ENCODE measurements at regions not wholly inside any gene's neighbourhood (a gene's known extent, or its start where the extent isn't known, plus 50 kb on each side); places are given as distances from the start of the nearest gene placed in this dataset.
"Not testable (repeated sequence)": the region's sequence is repeated elsewhere in the genome, so short reads cannot be mapped to it uniquely, and the experiment has no call there.

- H3K9me3 ChIP-seq (ENCODE audit: control insufficient read depth in 1 of 2, insufficient read depth in 1 of 2, low read depth in 1 of 2, low read length in 2 of 2), result no peaks in the 10 kb centered on the region
- no peaks in the 10 kb centered on the region for H3K79me2 ChIP-seq (ENCODE audit: insufficient read depth, low read length)
- no peaks in the 10 kb centered on the region for H4K20me1 ChIP-seq (ENCODE audit: insufficient read depth)
- DNase-seq (ENCODE audit: low read depth, low spot score) (no peak), ATAC-seq (no peak)
- CTCF ChIA-PET, result no interaction called here
- H3K9ac ChIP-seq (ENCODE audit: low read length), result no peak overlapping the region
- RAD21 ChIA-PET (ENCODE audit: low non-redundant PET in 1 of 2, low total read pairs in 2 of 2, uncharacterized antibody in 2 of 2, unreplicated experiment in 2 of 2), result no interaction called here
- TF ChIP-seq POLR2A (IDR thresholded peaks at IDR 0.05; ENCODE audit: borderline replicate concordance, extremely low read depth, insufficient read depth, insufficient read length) (no peak), CBX3 (IDR thresholded peaks at IDR 0.05; ENCODE audit: low read depth) (no peak), REST (IDR thresholded peaks at IDR 0.05; ENCODE audit: low read depth) (no peak), RAD21 (IDR thresholded peaks at IDR 0.05; ENCODE audit: low read depth) (no peak), CEBPB (IDR thresholded peaks at IDR 0.05; ENCODE audit: low read depth) (no peak), EZH2 (IDR thresholded peaks at IDR 0.05) (no peak), TCF7L2 (IDR thresholded peaks at IDR 0.05; ENCODE audit: borderline replicate concordance, extremely low read depth, insufficient read depth, insufficient read length) (no peak), POLR2AphosphoS5 (IDR thresholded peaks at IDR 0.05; ENCODE audit: low read depth, low read length) (no peak), CTCF (IDR thresholded peaks at IDR 0.05 in 2 of 3, conservative IDR thresholded peaks at IDR 0.05 in 1 of 3; ENCODE audit: borderline replicate concordance in 1 of 3, insufficient read depth in 1 of 3, low read depth in 2 of 3, low read length in 2 of 3) (no peak)
- BruUV-seq (replicated peaks), result no TSS peak
- H3K9me2 ChIP-seq (ENCODE audit: insufficient read depth), result no peaks in the 10 kb centered on the region
- peaks cover 21% of the 10 kb centered on the region for H3K27me3 ChIP-seq (ENCODE audit: insufficient read depth, low read length)
- no peaks in the 10 kb centered on the region for H3K4me1 ChIP-seq (ENCODE audit: control insufficient read depth in 1 of 2, insufficient read depth in 2 of 2, low read length in 2 of 2)
- POLR2A ChIA-PET, result no interaction called here
- no peak overlapping the region for H3K4me2 ChIP-seq (ENCODE audit: low read length)
- no peak overlapping the region for H3K4me3 ChIP-seq (replicated peaks in 1 of 2; ENCODE audit: low read depth in 1 of 2, low read length in 2 of 2)
- H2AFZ ChIP-seq (ENCODE audit: low read depth, low read length, poor library complexity, severe bottlenecking), result no peak overlapping the region
- intact Hi-C loops (cut with micrococcal nuclease), result no loop called here
- H3K36me3 ChIP-seq (ENCODE audit: control insufficient read depth in 1 of 2, insufficient read depth in 2 of 2, low read length in 2 of 2), result no peaks in the 10 kb centered on the region
- H3K27ac ChIP-seq (ENCODE audit: low read depth, low read length), result no peak overlapping the region
These were observed 98.4 kb upstream of the RBM19 start for GRCh38 chr12:114064497-114064896.

- H3K4me2 ChIP-seq (ENCODE audit: low read length); RAD21 ChIA-PET (ENCODE audit: low non-redundant PET in 1 of 2, low total read pairs in 2 of 2, uncharacterized antibody in 2 of 2, unreplicated experiment in 2 of 2); H3K4me3 ChIP-seq (replicated peaks in 1 of 2; ENCODE audit: low read depth in 1 of 2, low read length in 2 of 2); H3K36me3 ChIP-seq (ENCODE audit: control insufficient read depth in 1 of 2, insufficient read depth in 2 of 2, low read length in 2 of 2); POLR2A ChIA-PET; intact Hi-C loops (cut with micrococcal nuclease); H3K4me1 ChIP-seq (ENCODE audit: control insufficient read depth in 1 of 2, insufficient read depth in 2 of 2, low read length in 2 of 2); BruUV-seq (replicated peaks); H3K27ac ChIP-seq (ENCODE audit: low read depth, low read length); H3K9me3 ChIP-seq (ENCODE audit: control insufficient read depth in 1 of 2, insufficient read depth in 1 of 2, low read depth in 1 of 2, low read length in 2 of 2); H3K9me2 ChIP-seq (ENCODE audit: insufficient read depth); H4K20me1 ChIP-seq (ENCODE audit: insufficient read depth); ATAC-seq; DNase-seq (ENCODE audit: low read depth, low spot score); H3K9ac ChIP-seq (ENCODE audit: low read length); H2AFZ ChIP-seq (ENCODE audit: low read depth, low read length, poor library complexity, severe bottlenecking); H3K79me2 ChIP-seq (ENCODE audit: insufficient read depth, low read length); CTCF ChIA-PET: not testable (repeated sequence)
- H3K27me3 ChIP-seq (ENCODE audit: insufficient read depth, low read length), result peaks cover 21% of the 10 kb centered on the region
These were observed 97.9 kb upstream of the RBM19 start for GRCh38 chr12:114064034-114064433.
